22Rv1 (cell line): ENCODE measurements at regions not wholly inside any gene's neighbourhood (a gene's known extent, or its start where the extent isn't known, plus 50 kb on each side); places are given as distances from the start of the nearest gene placed in this dataset.

Source experiments
- H3K27ac ChIP-seq: fragments of 450-650 bp; 2 replicates; pipeline ENCODE4 v1.5.1; 2017
- ZFX ChIP-seq: fragments of 450-650 bp; IDR thresholded peaks from 2 replicates; pipeline ENCODE4 v1.6.1; 2017; ENCODE audit warnings: antibody characterized with exemption, borderline replicate concordance
- TF ChIP-seq, protein P1 (sequence below): fragments of 450-650 bp; IDR thresholded peaks from 2 replicates; pipeline ENCODE4 v1.5.1; 2017; ENCODE audit warnings: mild to moderate bottlenecking

- H3K27ac ChIP-seq, result no peak overlapping the region
These were observed 299.6 kb upstream of the FANCL start for GRCh38 chr2:58540681-58541080.

DNA sequence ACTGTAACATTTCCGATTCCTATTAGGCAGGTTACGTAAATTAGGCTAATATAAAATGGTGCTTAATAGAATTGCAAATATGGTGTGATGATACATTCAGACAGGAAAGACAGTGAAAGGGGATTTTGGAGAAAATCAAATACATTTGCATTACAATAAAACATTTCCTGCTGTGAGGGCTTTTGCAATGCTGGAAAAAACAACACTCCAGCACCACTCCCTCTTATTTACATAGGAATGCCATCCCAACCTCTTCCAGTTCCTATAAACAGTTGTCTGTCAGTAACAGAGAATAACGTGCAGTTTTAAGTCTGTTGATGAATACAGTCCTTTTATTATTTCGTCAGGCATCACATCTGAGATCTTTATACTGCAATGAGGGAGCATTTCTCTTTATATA lies 298.8 kb upstream of the FANCL start:
- H3K27ac ChIP-seq, result no peak overlapping the region
- no peak for TF ChIP-seq ZFX

More at GRCh38 chr2:58540681-58541080, 299.6 kb upstream of the FANCL start:
- TF ChIP-seq, protein P1, sequence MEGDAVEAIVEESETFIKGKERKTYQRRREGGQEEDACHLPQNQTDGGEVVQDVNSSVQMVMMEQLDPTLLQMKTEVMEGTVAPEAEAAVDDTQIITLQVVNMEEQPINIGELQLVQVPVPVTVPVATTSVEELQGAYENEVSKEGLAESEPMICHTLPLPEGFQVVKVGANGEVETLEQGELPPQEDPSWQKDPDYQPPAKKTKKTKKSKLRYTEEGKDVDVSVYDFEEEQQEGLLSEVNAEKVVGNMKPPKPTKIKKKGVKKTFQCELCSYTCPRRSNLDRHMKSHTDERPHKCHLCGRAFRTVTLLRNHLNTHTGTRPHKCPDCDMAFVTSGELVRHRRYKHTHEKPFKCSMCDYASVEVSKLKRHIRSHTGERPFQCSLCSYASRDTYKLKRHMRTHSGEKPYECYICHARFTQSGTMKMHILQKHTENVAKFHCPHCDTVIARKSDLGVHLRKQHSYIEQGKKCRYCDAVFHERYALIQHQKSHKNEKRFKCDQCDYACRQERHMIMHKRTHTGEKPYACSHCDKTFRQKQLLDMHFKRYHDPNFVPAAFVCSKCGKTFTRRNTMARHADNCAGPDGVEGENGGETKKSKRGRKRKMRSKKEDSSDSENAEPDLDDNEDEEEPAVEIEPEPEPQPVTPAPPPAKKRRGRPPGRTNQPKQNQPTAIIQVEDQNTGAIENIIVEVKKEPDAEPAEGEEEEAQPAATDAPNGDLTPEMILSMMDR, result no peak
- no peak for TF ChIP-seq ZFX

DNA sequence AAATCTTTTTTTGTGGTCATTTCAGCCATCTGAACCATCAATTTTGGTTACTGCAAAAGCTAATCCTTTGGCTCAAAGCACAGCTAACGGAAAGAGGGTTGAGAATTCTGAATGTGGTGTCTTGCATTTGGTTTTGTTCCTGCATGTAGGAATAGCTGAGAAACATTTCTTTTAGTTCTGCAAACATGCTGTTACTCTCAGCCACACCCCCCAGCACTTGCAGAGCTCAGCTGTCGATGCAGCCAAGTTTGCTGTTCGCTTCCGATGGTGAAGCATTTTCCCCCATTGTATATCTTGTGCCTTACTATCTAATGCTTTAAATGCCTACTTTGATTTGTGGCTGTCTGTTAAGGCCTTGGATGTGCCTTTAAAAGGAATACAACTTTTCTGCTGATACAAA lies 294.9 kb upstream of the FANCL start:
- no peak overlapping the region for H3K27ac ChIP-seq
- no peak for TF ChIP-seq ZFX
- TF ChIP-seq, protein P1, result no peak

- H3K27ac ChIP-seq, result no peak overlapping the region
- no peak for TF ChIP-seq ZFX
- TF ChIP-seq, protein P1, result no peak
These were observed 294.1 kb upstream of the FANCL start for GRCh38 chr2:58535182-58535581.

- no peak overlapping the region for H3K27ac ChIP-seq
- TF ChIP-seq, protein P1, result no peak
- TF ChIP-seq ZFX, result no peak
These were observed 292.3 kb upstream of the FANCL start for GRCh38 chr2:58533376-58533775.

DNA sequence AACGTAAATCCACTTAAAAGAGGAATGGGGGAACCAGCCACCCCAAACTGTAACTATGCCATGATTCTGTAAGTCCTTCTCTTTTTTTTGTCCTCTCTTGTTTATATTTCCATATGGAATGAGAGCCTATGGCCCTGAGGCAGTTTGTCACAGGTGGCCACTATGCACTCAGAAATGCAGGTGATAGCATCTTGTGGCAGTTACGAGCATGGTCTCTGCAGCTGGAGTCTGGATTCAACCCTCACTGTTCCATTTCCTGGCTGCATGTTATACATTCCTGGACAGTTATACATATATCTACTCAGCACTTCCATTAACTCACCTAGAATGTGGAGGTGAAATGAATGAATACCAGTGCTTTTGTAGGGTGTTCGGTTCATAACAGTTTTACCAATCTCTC lies 291.5 kb upstream of the FANCL start:
- no peak for TF ChIP-seq ZFX
- TF ChIP-seq, protein P1, result no peak
- H3K27ac ChIP-seq, result no peak overlapping the region

GRCh38 chr2:58527647-58528046 lies 286.5 kb upstream of the FANCL start:
- no peak overlapping the region for H3K27ac ChIP-seq
- TF ChIP-seq, protein P1, result no peak
- TF ChIP-seq ZFX, result no peak
